CD4-positive, alpha-beta T cell (primary cell): ENCODE measurements at regions not wholly inside any gene's neighbourhood (a gene's known extent, or its start where the extent isn't known, plus 50 kb on each side); places are given as distances from the start of the nearest gene placed in this dataset.

Experiments
- ATAC-seq: fragments of 200-7000 bp; cut with Tn5 transposase; one replicate; pipeline ENCODE4 v1.10.0; 2022; ENCODE audit warnings: mild to moderate bottlenecking; ENCODE audit not compliant: poor library complexity
- CTCF ChIA-PET: fragments of 350-600 bp; sonication (Branson Sonifier 250); formaldehyde crosslinking; loops from one replicate; lab custom pipeline; 2021; ENCODE audit warnings: antibody characterized with exemption, inconsistent platforms; lab: Charles Lee
- POLR2A ChIA-PET: fragments of 350-600 bp; sonication (Branson Sonifier 250); formaldehyde crosslinking; loops from one replicate; lab custom pipeline; 2021; ENCODE audit warnings: antibody characterized with exemption, inconsistent platforms; lab: Charles Lee
- DNase-seq, 14 experiments: peaks; one replicate each; pipeline ENCODE4 v3.0.0-alpha.2; 2013 to 2020; ENCODE audit warnings: mixed read lengths in 2 of 14
- H3K27ac ChIP-seq, 2 donors: one replicate each; pipeline versions ENCODE4 v1.5.1 to v1.7.0; 2013; ENCODE audit warnings: low read length in 2 of 2, low read depth in 1 of 2, mild to moderate bottlenecking in 1 of 2
- H3K27me3 ChIP-seq, 2 experiments: 1 replicate in 1 of 2; 2 replicates in 1 of 2; pipeline versions ENCODE4 v1.6.1 to v1.7.0; 2013; ENCODE audit warnings: low read length in 2 of 2, control low read depth in 1 of 2, mild to moderate bottlenecking in 1 of 2, moderate library complexity in 1 of 2; ENCODE audit not compliant: insufficient read depth in 2 of 2, control insufficient read depth in 1 of 2
- H3K36me3 ChIP-seq: one replicate; pipeline ENCODE4 v1.6.1; 2013; ENCODE audit warnings: low read length, control low read depth; ENCODE audit not compliant: insufficient read depth
- H3K4me1 ChIP-seq: one replicate; pipeline ENCODE4 v1.6.1; 2013; ENCODE audit warnings: low read length, control low read depth; ENCODE audit not compliant: insufficient read depth
- H3K4me3 ChIP-seq: one replicate; pipeline ENCODE4 v1.5.1; 2013; ENCODE audit warnings: mild to moderate bottlenecking, low read length, moderate library complexity
- H3K9me3 ChIP-seq, 2 experiments: 1 replicate in 1 of 2; 2 replicates in 1 of 2; pipeline versions ENCODE4 v1.6.1 to v1.7.0; 2013; ENCODE audit warnings: low read length in 2 of 2, mild to moderate bottlenecking in 2 of 2, control low read depth in 1 of 2, moderate library complexity in 1 of 2; ENCODE audit not compliant: control insufficient read depth in 1 of 2, insufficient read depth in 1 of 2
- H3K27ac Mint-ChIP-seq: one replicate; pipeline ENCODE4 v1.8.0; 2020; ENCODE audit warnings: mixed read lengths
- H3K27me3 Mint-ChIP-seq: one replicate; pipeline ENCODE4 v1.8.0; 2021; ENCODE audit warnings: mixed read lengths
- H3K36me3 Mint-ChIP-seq: one replicate; pipeline ENCODE4 v1.8.0; 2021; ENCODE audit warnings: low read depth, mixed read lengths
- H3K4me1 Mint-ChIP-seq: one replicate; pipeline ENCODE4 v1.8.0; 2021; ENCODE audit warnings: low read depth, mixed read lengths
- H3K4me3 Mint-ChIP-seq: one replicate; pipeline ENCODE4 v1.8.0; 2020; ENCODE audit warnings: mild to moderate bottlenecking, mixed read lengths
- H3K9me3 Mint-ChIP-seq: one replicate; pipeline ENCODE4 v1.8.0; 2020; ENCODE audit warnings: mixed read lengths
- intact Hi-C, 2 experiments: fragments of 100-400 bp; cut with DNase I in 1 of 2; cut with micrococcal nuclease in 1 of 2; formaldehyde crosslinking; loops; one replicate each; pipeline versions ENCODE4 v1.15.1 to v1.9.0; 2023 to 2025; cut with DNase I, micrococcal nuclease
- TF ChIP-seq, protein P1 (sequence below): fragments of 200-600 bp; IDR thresholded peaks from one replicate; pipeline ENCODE4 v1.8.0; 2022; ENCODE audit warnings: antibody characterized with exemption, mild to moderate bottlenecking

DNA sequence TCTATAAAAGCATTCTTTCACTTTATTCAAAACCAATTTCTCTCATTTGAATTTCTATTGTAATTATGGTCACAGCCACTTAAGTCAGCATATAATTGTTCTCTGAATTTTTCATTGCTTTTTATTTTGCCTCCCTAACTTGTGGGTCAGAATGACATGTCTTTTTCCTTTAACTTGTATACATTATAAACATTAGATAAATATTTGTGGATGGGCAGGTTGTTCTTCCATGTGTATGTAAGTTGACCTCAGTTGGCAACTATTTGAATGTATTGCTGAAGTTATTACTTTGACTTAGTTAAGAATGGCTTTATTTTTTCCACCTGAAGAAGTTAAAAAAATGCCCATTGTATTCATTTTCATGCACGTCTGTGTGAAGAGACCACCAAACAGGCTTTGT, 83.0 kb upstream of the MAP3K7 start:
- no peaks in the 10 kb centered on the region for H3K4me1 Mint-ChIP-seq
- no peak overlapping the region for H3K4me3 ChIP-seq
- H3K36me3 ChIP-seq, result no peaks in the 10 kb centered on the region
- intact Hi-C loops, result no loop called here
- DNase-seq, result no peak
- no peak overlapping the region for H3K27ac ChIP-seq
- H3K9me3 Mint-ChIP-seq, result no peaks in the 10 kb centered on the region
- no peak overlapping the region for H3K4me3 Mint-ChIP-seq
- ChIA-PET POLR2A (no interaction called here), CTCF (no interaction called here)
- no peak overlapping the region for H3K27ac Mint-ChIP-seq
- H3K27me3 ChIP-seq, result no peaks in the 10 kb centered on the region
- H3K27me3 Mint-ChIP-seq, result peaks cover 12% of the 10 kb centered on the region
- TF ChIP-seq, protein P1, sequence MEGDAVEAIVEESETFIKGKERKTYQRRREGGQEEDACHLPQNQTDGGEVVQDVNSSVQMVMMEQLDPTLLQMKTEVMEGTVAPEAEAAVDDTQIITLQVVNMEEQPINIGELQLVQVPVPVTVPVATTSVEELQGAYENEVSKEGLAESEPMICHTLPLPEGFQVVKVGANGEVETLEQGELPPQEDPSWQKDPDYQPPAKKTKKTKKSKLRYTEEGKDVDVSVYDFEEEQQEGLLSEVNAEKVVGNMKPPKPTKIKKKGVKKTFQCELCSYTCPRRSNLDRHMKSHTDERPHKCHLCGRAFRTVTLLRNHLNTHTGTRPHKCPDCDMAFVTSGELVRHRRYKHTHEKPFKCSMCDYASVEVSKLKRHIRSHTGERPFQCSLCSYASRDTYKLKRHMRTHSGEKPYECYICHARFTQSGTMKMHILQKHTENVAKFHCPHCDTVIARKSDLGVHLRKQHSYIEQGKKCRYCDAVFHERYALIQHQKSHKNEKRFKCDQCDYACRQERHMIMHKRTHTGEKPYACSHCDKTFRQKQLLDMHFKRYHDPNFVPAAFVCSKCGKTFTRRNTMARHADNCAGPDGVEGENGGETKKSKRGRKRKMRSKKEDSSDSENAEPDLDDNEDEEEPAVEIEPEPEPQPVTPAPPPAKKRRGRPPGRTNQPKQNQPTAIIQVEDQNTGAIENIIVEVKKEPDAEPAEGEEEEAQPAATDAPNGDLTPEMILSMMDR, result no peak
- H3K4me1 ChIP-seq, result no peaks in the 10 kb centered on the region
- no peak for ATAC-seq
- H3K36me3 Mint-ChIP-seq, result no peaks in the 10 kb centered on the region
- no peaks in the 10 kb centered on the region for H3K9me3 ChIP-seq

DNA sequence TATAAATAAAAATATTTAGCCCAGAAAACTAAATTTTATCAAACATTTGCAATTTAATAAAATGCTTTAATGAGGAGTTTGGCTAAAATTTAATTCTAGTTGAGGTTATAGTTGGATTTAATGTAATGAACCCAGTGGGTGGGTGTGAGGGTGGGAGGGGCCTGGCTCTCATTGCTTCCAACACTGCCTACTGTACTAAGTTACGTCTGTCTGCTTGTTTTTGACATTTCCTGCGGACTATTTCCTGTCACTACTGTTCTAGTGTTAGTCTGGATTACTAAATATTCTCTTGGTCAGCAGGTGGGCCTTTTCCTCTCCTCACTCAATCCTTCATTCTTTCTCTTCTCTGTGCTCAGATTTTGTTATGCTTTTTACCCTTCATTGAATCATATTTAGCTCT, 82.5 kb upstream of the MAP3K7 start:
- H3K9me3 Mint-ChIP-seq, result no peaks in the 10 kb centered on the region
- no peak overlapping the region for H3K4me3 Mint-ChIP-seq
- CTCF ChIA-PET, result no interaction called here
- DNase-seq, result no peak
- POLR2A ChIA-PET, result no interaction called here
- H3K27ac Mint-ChIP-seq, result no peak overlapping the region
- H3K36me3 Mint-ChIP-seq, result no peaks in the 10 kb centered on the region
- peaks cover 8% of the 10 kb centered on the region for H3K27me3 Mint-ChIP-seq
- Histone ChIP-seq H3K4me1 (no peaks in the 10 kb centered on the region), H3K27me3 (no peaks in the 10 kb centered on the region), H3K36me3 (no peaks in the 10 kb centered on the region), H3K27ac (no peak overlapping the region), H3K9me3 (no peaks in the 10 kb centered on the region), H3K4me3 (no peak overlapping the region)
- TF ChIP-seq, protein P1, result no peak
- intact Hi-C loops, result no loop called here
- ATAC-seq, result no peak
- H3K4me1 Mint-ChIP-seq, result no peaks in the 10 kb centered on the region

DNA sequence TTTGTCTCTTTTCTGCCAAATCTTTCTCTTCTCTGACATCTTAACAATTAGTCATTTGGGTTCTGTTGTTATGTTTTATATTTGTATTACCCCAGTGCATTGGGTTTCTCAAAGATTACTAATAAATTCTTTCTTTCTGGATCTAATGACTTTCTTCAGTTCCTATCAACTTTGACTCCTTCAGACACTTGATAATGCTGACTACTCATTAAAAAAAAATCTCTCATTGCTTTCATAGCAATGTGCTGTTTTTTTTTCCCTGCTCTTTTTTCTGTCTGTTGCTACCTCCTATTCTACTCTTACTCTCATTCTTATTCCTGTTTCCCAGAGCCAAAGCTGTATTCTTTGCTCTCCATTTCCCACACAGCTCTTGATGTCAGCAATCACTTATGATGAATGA, 81.3 kb upstream of the MAP3K7 start:
- DNase-seq (no peak), ATAC-seq (no peak)
- CTCF ChIA-PET, result no interaction called here
- H3K9me3 ChIP-seq, result peaks cover 0 to 8% of the 10 kb centered on the region in 2 experiments
- H3K27ac Mint-ChIP-seq, result no peak overlapping the region
- POLR2A ChIA-PET, result no interaction called here
- intact Hi-C loops, result no loop called here
- H3K4me1 ChIP-seq, result no peaks in the 10 kb centered on the region
- H3K4me3 ChIP-seq, result no peak overlapping the region
- no peaks in the 10 kb centered on the region for H3K4me1 Mint-ChIP-seq
- no peaks in the 10 kb centered on the region for H3K27me3 ChIP-seq
- H3K9me3 Mint-ChIP-seq, result no peaks in the 10 kb centered on the region
- H3K36me3 ChIP-seq, result no peaks in the 10 kb centered on the region
- H3K27me3 Mint-ChIP-seq, result peaks cover 4% of the 10 kb centered on the region
- TF ChIP-seq, protein P1, result no peak
- no peak overlapping the region for H3K27ac ChIP-seq
- no peaks in the 10 kb centered on the region for H3K36me3 Mint-ChIP-seq
- no peak overlapping the region for H3K4me3 Mint-ChIP-seq
